ENCODE measurements at regions not wholly inside any gene's neighbourhood (a gene's known extent, or its start where the extent isn't known, plus 50 kb on each side); places are given as distances from the start of the nearest gene placed in this dataset.
"Not testable (repeated sequence)": the region's sequence is repeated elsewhere in the genome, so short reads cannot be mapped to it uniquely, and the experiment has no call there.

- DNase-seq, result no peak
Measured at GRCh38 chr5:125912028-125912427, 511.2 kb upstream of the GRAMD2B start.

DNA sequence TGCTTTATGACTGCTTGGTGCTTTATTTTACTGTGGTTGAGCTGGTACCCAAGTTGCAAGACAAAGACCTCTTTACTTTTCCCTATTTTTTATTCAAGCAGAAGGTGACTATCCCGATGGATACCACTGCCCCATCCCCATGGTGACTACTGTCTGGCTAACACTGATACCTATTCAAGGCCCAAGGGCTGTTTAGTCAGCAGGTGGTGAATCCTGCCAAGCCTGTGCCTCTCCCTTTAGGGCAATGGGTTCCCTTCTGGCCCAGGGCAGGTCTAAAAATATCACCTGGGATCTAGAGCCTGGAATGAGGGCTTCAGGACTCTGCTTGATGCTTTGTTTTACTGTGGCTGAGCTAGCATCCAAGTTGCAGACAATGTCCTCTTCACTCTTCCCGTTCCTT, 510.0 kb upstream of the GRAMD2B start:
- DNase-seq, result no peak

- no peak for DNase-seq
Measured at GRCh38 chr5:125914471-125914870, 508.7 kb upstream of the GRAMD2B start.

DNA sequence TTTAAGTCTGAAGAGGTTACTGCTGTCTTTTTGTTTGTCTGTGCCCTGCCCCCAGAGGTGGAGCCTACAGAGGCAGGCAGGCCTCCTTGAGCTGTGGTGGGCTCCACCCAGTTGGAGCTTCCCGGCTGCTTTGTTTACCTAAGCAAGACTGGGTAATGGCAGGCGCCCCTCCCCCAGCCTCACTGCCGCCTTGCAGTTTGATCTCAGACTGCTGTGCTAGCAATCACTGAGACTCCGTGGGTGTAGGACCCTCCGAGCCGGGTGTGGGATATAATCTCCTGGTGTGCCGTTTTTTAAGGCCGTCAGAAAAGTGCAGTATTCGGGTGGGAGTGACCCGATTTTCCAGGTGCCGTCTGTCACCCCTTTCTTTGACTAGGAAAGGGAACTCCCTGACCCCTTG, 499.3 kb upstream of the GRAMD2B start:
- not testable (repeated sequence) for DNase-seq

GRCh38 chr5:125926172-125926571, 497.0 kb upstream of the GRAMD2B start:
- DNase-seq, result no peak

GRCh38 chr5:125928663-125929062, 494.5 kb upstream of the GRAMD2B start:
- DNase-seq, result no peak

GRCh38 chr5:125950012-125950615, 473.1 kb upstream of the GRAMD2B start:
- DNase-seq, result no peak

GRCh38 chr5:125961150-125961549, 462.1 kb upstream of the GRAMD2B start:
- no peak for DNase-seq

DNA sequence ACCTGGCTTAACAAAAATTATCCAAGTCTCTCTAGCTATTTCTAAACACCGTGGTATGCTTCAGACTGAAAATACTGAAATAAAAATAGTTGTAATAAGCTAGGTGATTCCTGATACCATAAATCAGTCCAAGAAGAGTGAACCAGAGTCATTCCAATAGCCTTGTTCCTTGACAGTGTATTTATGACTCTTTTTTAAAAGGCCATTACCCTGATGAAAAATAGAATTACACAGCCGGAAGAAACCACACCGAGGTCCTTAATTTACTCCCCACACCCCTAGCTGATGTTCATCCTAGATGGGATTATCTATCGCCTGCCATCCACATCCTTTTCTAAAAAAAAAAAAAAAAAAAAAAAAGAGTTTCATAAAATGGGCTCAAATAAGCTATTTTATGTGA, 457.6 kb upstream of the GRAMD2B start:
- no peak for DNase-seq

DNA sequence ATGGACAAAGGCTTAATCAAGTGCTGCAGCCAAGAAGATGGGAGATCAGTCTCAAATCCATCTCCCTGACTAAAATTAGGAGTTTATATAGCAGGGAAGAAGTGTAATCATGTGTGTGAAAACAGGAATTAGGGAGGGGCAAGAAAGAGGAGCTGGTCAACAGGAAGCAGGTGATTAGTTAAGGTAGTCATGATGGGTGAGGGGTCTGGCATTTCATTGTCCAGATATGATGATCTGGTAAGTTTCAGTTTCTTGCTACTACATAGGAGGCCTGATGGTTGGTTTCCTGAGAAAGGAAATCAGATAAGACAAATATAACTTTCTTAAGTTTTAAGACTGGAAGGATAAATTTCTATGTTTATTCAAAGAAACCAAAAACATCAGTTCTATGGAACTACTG, 455.6 kb upstream of the GRAMD2B start:
- DNase-seq, result no peak

DNA sequence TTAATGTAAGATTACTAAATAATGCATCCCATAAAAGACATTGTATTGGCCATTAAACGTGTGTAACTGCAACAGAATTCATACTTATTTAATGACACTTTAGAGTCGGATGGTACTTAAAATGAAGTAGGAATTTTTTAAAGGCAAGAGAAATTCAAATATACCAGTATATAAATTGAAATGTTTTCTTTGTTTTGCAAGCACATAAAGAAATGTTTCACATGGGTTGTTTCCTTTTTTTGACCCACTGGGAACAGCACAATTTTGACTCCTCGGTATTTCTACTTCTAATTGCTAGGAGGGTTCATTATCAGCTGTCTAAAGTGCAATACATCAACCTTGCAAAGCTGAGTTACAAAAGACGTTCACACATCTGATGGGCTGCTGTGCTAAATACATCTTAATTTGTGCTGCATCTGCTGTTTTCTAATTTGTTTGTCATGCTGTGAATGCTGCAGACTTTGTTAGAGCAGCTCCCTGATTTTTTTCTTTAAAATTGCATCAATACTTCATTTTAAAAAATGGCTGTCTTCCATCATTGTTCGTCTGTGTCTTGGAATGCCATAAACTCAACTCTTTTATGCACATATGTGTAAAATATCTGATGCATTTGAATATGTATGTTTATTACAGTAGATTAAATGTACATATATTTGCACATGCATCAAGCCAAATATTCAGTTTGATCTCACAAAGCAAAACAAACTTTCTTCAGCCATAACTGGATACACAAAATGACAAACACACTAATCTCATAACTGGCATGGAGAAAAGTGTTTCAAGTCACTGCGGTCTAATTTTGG, 454.0 kb upstream of the GRAMD2B start:
- DNase-seq, result no peak

- DNase-seq, result no peak
Measured at GRCh38 chr5:125969814-125970171, 453.4 kb upstream of the GRAMD2B start.

- no peak for DNase-seq
Measured at GRCh38 chr5:125970631-125971307, 452.4 kb upstream of the GRAMD2B start.

- DNase-seq, result no peak
Measured at GRCh38 chr5:125972706-125973105, 450.5 kb upstream of the GRAMD2B start.

DNA sequence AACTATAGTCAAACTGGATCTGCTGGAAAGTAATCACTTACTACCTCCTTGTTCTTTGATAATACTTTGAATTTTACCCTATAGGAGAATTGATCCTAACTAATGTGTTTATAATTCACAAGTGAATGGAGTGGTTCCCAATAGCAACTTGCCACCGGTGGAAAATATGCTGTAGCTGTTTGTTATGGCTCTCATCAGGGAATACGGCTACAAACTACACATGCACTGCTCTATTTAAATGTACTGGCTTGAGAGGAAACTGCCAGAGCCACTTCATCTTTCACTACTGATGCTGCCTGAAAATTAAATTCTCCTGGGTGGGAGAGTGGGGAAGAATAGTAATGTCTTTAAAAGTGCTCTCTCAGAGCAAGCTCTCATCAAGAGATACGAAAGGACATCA, 448.5 kb upstream of the GRAMD2B start:
- no peak for DNase-seq

- no peak for DNase-seq
Measured at GRCh38 chr5:125976421-125977000, 446.7 kb upstream of the GRAMD2B start.

- no peak for DNase-seq
Measured at GRCh38 chr5:125978015-125978414, 445.2 kb upstream of the GRAMD2B start.

DNA sequence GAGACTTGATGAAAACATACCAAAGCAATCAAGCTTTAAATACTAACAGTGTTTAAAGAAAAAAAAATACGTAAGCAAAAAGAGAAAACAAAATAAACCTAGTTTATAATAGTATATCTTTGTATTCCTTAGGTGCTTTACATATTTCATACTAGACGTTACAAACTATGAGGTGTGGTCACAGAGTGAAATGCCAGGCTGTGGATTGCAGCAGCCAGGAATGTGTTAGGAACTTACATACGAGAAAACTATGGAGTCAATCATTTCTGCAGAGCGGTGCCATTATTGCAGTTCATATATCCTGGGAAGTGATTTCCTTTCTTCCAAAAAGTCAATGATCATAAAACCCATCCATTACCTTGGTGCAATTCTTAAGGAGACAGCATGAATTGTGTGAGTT, 443.6 kb upstream of the GRAMD2B start:
- DNase-seq, result no peak

DNA sequence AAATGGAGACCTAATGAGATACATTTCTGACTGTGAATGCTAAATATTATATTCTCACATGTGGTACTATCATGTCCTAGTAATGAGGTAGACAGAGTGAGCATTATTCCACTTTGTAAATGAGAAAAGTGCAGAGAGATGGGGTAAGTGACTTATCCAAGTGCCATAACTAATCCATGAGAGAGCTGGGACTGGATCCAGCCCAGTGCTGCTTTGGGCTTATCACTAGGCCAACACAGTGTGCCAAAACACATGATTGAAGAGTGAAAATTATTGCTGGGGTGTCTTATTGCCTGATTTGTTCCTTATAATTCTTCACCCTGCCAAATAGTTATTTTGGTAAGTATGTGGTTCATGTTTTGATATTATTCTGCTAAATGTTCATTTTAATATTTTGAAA, 442.2 kb upstream of the GRAMD2B start:
- no peak for DNase-seq

DNA sequence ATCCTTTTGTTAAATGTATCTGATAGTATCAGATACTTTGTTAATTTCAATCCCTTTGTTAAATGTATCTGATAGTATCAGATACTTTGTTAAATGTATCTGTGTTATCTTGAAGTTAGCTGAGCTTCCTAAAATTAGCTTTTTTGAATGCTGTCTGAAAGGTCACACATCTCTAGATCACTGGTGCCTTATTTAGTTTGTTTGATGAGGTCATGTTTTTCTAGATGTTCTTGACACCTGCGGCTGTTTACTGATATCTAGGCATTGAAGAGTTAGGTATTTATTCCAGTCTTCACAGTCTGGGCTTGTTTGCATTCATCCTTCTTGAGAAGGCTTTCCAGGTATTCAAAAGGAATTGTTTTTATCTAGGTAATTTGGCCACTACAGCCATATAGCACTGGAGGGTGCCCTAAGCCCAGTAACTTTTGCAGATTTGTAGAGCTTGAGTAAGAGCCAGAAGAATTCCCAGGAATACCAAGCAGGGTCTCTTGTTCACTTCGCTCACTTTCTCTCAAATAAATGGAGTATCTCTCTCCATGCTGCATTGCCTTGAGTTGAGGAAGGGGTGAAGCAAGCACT, 435.4 kb upstream of the GRAMD2B start:
- DNase-seq, result no peak

- DNase-seq, result no peak
Measured at GRCh38 chr5:125992050-125992449, 431.2 kb upstream of the GRAMD2B start.

DNA sequence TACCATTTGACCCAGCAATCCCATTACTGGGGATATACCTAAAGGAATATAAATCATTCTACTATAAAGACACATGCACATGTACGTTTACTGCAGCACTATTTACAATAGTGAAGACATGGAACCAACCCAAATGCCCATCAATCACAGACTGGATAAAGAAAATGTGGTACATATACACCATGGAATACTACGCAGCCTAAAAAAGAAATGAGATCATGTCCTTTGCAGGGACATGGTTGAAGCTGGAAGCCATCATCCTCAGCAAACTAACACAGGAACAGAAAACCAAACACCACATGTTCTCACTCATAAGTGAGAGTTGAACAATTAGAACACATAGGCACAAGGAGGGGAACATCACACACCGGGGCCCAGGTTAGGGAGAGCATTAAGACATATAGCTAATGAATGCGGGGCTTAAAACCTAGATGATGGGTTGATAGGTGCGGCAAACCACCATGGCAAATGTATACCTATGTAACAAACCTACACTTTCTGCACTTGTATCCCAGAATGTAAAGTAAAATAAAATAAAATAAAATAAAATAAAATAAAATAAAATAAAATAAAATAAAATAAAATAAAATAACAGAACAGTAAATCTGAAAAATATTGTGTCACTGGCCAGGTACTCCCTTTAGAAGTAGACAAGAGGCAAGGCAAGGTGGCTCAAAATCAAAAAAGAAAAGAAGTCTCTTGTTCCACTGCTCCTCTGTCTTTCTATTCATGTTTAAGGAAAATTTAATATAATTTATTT, 423.8 kb upstream of the GRAMD2B start:
- not testable (repeated sequence) for DNase-seq

GRCh38 chr5:126000507-126000906, 422.7 kb upstream of the GRAMD2B start:
- DNase-seq, result no peak
